HG02840 (cell line): ENCODE measurements at regions not wholly inside any gene's neighbourhood (a gene's known extent, or its start where the extent isn't known, plus 50 kb on each side); places are given as distances from the start of the nearest gene placed in this dataset.
"Not testable (repeated sequence)": the region's sequence is repeated elsewhere in the genome, so short reads cannot be mapped to it uniquely, and the experiment has no call there.

Experiments
- ATAC-seq: cut with Tn5 transposase; IDR thresholded peaks from one replicate; pipeline ENCODE4 v1.9.1; 2021; ENCODE audit warnings: mild to moderate bottlenecking, moderate library complexity, moderate number of reproducible peaks; ENCODE audit not compliant: unreplicated experiment, low FRiP score

DNA sequence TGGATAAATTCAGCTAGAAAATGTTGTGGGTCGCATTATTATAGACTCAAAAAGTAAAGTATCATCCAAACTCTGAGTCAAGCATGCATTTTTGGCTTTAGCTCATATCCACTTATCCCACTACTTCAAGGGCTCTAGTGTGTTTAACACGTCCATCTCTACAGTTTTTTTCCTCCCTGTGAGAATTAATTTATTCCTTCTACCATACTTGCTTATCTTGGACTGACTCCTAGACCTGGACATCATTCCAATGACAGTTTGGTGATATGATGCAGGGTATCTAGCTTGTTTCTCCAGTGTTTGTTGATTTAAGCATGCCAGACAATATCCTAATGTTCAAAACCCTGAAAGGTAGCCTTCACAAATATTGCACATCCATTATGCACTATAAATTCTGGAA is 1037.1 kb upstream of the INTU start:
- ATAC-seq, result no peak

DNA sequence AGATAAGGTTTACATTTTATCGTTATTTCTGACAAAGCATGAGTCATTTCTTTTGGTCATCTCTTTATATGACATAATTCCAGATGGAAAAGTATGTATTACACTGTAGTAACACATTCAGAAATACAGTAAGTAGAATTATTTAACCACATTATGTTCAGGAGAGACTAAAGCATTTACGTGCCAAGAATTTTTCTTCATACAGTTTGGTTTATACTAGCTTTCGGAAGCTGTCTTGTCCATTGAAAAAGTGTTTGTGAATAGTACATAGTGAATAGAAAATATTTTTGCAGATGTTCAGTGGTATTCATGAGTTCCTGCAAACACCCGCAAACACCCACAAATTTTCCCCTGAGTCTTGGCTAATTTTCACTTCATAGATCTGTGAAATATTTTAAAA is 1033.0 kb upstream of the INTU start:
- ATAC-seq, result no peak

DNA sequence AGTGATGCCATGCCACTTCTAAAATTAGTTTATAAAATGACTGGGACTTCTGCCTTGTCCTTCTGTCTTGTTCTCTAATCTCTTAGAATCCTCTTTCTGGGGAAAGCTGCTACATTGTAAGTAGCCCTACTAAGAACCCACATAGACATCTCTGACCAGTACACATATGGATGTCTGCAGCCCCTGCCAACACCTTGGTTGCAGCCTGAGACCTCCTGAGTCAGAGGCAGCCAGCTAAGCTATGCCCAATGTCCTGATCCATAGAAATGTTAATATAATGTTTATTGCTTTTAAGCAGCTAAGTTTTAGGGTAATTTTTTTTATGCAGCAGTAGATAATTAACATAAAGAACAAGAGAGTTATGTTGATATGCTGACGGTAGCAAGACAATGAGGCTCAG is 1029.5 kb upstream of the INTU start:
- ATAC-seq, result no peak

DNA sequence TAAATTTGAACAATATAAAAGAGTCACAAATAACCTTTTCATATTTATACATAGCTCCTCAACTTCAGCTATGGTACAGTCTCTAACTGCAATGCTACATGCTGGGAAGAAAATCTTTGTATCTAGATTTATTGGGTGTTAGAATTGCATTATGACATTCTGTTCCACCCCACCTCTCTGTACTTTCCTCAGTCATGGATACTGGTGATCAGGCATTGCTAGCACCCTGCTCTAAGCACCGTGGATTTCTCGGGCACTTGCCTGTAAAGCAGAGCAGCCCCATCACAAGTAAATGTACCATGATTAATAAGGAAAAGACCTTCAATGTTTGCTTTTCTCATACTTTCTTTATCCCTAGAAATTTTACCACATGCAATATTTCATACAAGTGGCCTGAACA is 1028.9 kb upstream of the INTU start:
- no peak for ATAC-seq

DNA sequence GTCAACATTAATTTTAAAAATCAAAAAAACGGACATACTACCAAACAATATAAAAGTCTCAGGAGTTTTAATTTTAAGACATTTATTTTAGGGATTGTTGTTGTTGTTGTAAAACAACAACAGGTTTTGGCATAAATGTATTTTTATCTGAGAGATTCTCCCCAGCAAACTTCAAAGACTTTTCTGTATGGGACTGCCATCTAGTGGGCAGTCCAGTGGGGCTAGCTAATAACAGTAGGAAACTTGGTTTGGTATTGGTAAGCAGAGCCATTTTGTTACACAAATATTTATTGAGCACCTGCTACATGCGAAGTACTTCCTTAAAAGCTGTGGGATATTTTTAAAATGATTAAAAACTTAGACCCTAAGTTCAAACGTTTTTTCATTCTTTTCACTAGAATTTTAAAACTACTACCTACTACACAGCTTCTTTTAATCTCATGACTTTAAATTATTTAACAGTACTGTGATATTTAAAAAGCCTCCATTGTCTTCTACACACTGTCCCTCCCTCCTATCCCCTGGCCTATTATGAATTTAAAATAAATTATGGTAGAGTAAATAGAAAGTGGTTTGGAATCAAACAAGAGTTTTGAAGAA is 1028.4 kb upstream of the INTU start:
- no peak for ATAC-seq

DNA sequence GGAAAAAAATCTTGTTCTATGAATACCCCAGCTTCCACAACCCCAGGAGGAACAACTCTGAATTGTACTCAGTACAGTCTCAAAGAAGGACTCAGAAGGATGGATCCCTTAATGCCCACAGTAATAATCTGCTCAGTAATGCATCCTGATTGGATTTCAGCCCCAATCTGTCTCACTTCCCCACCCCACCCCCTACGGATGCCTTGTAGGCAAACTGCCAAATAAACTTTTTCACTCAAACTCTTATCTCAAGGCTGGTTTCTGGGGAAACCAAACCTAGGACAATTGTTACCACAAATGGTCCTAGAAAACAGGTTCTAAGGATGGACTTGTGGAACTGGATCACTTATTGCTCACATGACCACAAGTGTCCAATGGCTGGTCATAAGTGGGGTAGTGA is 1021.8 kb upstream of the INTU start:
- no peak for ATAC-seq

DNA sequence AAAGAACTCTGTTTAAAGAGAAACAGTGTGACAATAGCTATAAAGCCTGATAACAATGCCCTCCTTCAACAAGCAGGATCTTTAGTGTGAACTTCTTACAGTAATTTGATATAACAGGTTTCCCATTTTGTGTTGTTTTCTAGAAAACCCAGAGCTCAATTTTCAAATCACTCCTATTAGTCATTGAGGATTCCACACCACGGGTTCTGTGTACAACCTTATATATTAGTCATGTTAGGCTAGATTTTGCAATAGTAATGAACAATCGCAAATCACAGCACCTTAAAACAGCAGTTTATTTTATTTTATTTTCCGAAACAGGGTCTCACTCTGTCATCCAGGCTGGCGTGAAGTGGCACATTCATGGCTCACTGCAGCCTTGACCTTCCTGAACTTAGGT is 1020.9 kb upstream of the INTU start:
- ATAC-seq, result no peak

DNA sequence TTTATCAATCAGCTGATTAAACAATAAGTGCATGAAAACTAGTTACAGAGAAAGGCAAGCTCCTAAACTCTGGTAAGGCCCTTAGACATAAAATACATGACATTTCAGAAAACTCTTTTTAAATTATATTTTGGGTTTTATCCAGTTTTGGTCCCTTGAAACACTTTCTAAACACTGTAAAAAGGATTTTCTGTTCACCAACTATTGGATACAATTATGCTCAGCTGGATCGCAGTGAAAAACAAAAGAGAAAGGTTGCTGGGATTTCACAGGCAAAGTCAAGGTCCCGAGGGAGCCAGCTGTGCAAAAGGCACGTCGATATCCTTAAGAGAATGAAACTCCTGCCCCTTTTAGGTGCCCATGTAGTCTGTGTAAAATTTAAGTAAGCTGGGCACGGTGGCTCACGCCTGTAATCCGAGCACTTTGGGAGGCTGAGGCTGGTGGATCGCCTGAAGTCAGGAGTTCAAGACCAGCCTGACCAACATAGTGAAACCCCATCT is 1018.4 kb upstream of the INTU start:
- no peak for ATAC-seq

DNA sequence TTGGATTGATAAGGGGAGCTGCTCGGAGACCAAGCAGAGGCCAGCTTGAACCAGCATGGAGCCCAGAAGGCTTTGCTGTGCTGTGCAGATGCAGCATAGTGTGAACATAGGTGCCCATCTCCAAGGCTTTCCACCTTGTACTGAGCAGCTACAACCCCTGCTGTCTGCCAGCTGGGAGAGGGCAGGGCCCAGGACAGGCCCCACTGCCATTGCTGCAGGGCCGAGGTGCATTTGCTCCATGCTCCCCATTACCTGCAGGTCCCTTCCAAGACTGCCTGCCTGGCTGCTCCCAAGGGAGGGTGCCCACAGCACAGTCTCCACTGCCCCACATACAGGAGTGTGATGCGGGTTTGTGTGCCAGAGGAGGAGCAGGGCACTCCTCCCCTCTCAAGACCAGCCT is 1016.0 kb upstream of the INTU start:
- ATAC-seq, result no peak

DNA sequence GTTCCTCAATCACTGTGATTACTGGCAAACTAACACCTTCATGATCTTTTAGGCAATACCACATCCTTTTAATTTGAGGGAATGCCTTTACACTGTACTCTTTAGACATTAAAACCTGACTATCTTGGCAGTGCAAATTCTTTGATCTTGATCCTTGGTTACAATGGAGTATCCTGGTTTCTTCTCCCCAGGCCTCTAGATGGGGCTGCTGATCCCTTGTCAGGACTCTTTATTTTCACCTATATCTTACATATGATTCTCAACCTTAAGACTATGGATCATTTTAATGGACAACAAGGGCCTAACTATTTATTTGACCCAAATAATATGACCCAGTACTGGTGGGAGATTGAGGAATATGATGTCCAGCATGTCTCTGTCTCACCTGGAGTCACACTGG is 1005.5 kb upstream of the INTU start:
- ATAC-seq, result no peak

DNA sequence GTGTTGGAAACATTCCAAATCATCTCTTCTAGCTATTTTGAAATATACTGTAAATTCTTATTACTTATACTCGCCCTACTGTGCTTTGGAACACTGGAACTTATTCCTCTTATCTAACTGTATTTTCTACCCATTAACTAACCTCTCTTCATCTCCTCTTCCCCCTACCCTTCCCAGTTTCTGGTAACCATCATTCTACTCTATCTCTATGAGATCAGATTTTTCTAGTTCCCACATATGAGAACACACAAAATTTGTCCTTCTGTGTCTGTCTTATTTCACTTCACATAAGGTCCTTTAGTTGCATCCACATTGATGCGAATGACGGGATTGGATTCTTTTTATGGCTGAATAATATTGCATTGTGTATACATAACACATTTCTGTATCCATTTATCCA is 1003.8 kb upstream of the INTU start:
- ATAC-seq, result no peak

DNA sequence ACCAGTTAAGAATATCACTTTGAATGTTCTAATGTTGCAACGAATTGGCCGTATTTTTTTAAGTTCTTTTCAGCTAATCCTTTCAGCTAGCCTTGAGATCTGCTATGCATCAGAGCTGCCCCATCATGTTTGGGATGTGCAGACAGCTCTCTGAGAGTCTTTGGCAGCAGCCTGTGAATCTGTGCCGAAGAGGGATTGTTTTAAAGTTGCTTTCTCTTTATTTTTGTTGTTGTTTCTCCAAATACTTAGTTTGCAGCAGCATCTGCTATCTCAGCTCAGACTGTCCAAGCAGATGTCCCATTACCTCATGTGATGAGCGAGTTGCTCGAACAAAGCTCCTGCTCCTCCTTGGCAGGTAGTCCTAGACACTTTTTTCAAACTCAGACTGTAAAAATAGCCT is 1002.5 kb upstream of the INTU start:
- ATAC-seq, result no peak

DNA sequence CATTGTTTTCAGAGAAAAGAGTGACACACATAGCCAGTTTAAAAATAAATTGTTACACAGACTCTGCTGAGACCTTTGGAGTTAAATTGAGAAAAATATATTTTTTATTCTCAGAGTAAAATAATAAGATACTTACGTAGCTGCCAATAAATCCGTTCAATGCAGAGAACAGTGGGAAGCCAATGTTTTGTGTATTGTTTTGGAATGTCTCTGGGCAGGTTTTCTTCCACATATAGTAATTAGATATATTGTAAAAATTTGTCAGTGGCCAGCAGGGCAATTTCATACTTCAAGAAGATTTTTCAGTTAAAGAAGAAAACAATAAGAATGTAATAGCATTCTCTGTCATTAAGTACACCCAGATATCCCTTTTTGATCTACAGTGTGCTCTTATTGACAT is 999.5 kb upstream of the INTU start:
- ATAC-seq, result no peak

DNA sequence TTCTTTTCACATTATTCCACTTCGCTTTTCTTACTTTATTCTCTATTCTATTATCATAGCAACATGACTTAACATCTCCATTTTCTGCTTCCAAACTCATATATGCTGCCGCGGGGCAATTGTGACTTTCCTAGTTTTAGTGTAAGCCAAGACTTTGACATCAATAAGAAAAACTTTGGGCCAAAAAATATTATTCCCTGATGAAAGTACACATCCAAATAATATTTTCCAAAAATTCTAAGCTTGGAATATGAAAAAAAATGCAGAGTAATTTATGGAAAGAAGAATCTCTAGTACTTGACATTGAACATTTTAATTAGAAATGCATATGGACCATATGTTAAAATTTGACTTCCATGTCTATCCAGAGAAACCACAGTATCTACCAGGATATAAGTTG is 995.1 kb upstream of the INTU start:
- ATAC-seq, result no peak

DNA sequence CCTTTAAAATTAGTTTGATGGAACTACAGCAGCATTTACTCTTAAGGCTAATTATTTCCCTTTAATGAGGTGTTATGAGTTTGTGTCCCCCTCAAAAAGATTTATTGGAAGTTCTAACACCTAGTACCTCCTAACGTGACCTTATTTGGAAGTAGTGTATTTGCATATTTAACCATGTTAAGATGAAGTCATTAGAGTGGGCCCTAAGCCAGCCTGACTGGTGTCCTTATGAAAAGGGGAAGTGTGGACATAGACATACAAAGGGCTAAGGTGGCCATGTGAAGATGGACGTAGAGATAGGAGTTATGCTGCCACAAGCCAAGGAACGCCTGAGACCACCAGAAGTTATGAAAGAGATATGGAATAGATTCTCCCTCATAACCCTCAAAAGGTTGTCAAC is 985.4 kb upstream of the INTU start:
- ATAC-seq, result no peak

DNA sequence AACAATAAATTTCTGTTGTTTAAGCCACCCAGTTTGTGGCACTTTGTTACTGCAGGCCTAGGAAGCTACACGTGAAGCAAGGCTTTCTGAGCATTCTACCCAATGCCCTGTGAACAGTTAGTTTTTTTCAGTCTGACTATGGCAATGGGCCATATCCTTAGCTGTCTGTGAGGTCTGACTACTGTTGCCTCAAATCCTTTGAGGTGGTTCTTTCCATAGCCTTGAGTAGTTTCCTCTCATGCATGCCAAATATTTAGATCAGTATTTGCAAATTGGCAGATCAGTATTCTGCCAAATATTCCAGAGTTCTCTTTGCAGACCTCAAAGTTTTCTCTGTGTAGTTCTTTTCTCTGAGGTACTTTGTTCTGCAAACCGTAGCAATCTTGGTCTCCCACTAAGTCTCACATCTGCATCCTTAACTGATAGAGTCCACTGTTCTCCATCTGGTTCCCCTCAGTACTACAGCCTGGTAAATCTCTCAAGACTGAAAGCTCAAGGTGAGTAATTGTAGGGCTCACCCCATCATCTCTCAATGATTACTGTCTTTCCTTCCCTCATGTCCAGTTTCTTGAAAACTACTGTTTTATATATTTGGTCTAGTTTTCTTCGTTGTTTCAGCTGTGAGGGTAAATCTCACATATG is 984.9 kb upstream of the INTU start:
- ATAC-seq, result no peak

DNA sequence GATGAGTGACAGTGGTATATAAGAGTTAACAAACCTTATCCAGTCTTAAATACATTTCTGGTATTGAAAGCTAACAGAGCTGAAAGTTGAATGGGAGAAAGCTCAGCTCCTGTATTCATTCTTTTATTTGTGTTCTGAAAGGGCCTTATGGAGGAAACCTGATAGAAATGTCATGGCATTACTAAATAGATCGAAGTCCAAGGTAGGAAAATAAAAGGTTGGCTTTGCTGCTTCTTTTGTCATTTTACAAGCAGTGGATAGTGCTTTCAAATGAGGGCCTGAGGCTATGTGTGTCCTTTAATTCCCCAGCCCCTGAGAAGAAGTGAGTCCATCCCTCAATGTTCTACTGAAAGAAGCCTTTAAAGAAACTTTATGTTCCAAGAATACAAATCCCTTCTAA is 974.3 kb upstream of the INTU start:
- ATAC-seq, result no peak

DNA sequence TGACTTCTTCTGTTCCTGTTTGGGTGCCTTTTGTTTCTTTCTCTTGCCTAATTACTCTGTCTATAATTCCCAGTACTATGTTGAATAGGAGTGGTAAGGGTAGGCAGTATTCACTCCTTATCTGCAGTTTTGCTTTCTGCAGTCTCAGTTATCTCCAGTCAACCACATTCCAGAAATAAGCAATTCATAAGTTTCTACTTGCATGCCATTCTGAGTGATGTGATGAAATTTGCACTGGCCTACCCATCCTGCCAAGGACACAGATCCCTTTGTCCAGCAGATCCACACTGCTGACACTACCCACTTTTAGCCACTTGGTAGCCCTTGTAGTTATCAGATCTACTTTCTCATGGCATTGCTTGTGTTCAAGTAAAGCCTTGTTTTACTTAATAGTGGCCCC is 971.6 kb upstream of the INTU start:
- ATAC-seq, result no peak

DNA sequence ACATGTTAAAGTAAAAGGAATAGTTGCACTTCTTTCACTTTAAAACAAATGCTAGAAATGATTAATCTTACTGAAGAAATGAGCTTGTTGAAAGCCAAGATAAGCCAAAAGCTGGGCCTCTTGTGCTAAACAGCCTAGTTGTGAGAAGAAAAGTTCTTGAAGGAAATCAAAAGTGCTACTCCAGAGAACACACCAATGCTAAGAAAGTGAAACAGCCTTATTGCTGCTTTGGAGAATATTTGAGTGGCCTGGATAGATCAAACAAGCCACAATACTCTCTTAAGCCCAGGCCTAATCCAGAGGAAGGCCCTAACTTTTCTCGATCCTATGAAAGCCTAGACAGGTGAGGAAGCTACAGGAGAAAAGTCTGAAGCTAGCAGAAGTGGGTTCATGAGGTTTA is 967.9 kb upstream of the INTU start:
- ATAC-seq, result no peak

DNA sequence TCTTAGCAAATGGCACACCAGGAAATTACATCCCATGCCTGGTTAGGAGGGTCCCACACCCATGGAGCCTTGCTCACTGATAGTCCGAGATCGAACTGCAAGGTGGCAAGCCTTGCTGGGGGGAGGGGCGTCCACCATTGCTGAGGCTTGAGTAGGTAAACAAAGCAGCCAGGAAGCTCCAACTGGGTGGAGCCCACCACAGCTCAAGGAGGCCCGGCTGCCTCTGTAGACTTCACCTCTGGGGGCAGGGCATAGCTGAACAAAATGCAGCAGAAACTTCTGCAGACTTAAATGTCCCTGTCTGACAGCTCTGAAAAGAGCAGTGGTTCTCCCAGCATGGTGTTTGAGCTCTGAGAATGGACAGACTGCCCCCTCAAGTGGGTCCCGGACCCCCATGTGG is 962.7 kb upstream of the INTU start:
- ATAC-seq, result not testable (repeated sequence)

DNA sequence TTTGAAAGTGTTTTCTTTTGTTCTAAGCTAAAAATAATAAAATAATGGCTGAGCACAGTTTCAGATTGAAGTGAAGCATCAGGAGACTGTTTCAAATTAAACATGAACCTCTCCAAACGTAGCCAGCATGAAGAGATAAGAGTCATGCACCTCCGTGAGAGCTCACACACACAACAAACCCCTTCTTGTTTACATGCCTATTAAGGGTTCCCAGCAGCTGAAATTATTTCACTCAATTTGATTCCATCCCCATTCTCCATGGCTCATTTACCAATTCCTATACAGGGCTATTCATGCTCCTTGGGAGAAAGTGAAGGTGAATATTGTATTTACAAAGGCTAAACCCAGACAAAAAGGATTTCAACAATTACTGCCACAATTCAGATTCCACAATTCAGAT is 954.1 kb upstream of the INTU start:
- ATAC-seq, result no peak

DNA sequence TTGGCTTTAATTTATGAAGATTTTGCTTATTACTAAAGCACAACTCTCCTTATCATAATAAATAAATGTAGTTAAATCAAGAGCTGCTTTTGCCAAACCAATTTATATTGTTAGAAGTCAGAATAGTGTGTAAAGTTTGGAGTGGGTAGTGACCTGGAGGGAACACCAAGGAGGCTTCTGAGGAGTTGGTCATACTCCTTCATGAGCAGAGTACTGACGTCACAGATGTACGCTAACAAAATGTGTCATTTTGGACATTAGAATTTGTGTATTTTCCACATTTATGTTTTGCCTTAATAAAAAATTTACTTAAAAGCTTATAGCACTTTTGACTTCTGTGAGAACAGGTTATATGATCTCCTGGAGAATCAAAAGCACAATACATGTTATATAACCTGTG is 953.5 kb upstream of the INTU start:
- no peak for ATAC-seq

DNA sequence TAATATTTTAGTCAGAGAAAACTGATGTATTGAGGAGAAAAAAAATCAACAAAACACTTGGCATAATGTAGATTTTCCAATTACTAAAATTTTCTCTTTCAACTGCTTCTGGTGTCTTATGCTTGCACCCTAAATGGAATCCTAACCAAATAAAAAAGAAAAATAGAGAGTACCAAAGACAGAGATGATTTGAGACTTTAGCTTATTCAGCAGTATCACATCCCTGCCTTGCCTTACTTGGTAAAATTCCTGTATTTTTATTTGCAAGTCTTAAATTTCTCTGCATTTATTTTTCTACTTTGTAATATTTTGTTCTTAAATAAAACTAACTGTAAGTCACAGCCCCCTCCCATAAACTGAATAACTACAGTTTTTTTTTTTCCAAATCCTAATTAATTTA is 950.5 kb upstream of the INTU start:
- no peak for ATAC-seq
